Stimulated activated CD4-positive, alpha-beta T cell treated with anti-CD3 and anti-CD28 coated beads, Interleukin-15, amount 100 ng/mL, for 48 hours (primary cell): ENCODE measurements at regions not wholly inside any gene's neighbourhood (a gene's known extent, or its start where the extent isn't known, plus 50 kb on each side); places are given as distances from the start of the nearest gene placed in this dataset.
"Not testable (repeated sequence)": the region's sequence is repeated elsewhere in the genome, so short reads cannot be mapped to it uniquely, and the experiment has no call there.

Experiments used
- DNase-seq, 2 donors: peaks; one replicate each; pipeline ENCODE4 v3.0.0-alpha.2; 2020; ENCODE audit warnings: low read depth in 2 of 2

GRCh38 chr10:84632866-84633265, 304.5 kb downstream of the CCSER2 start:
- DNase-seq, result no peak

GRCh38 chr10:84634636-84635035, 306.2 kb downstream of the CCSER2 start:
- DNase-seq, result no peak

GRCh38 chr10:84650628-84651027, 322.2 kb downstream of the CCSER2 start:
- DNase-seq, result not testable (repeated sequence)

- DNase-seq, result no peak
These were observed 326.3 kb downstream of the CCSER2 start for GRCh38 chr10:84654671-84655070.

- no peak for DNase-seq
These were observed 330.6 kb downstream of the CCSER2 start for GRCh38 chr10:84659027-84659426.

- no peak for DNase-seq
These were observed 331.4 kb downstream of the CCSER2 start for GRCh38 chr10:84659497-84660439.

- DNase-seq, result no peak
These were observed 332.2 kb downstream of the CCSER2 start for GRCh38 chr10:84660450-84661159.

GRCh38 chr10:84665211-84665610, 336.8 kb downstream of the CCSER2 start:
- DNase-seq, result no peak

- peak in 1 of 2 donors; percentile 8 for DNase-seq
These were observed 337.6 kb downstream of the CCSER2 start for GRCh38 chr10:84665883-84666463.

- DNase-seq, result no peak
These were observed 339.9 kb downstream of the CCSER2 start for GRCh38 chr10:84668186-84668763.

- no peak for DNase-seq
These were observed 346.7 kb downstream of the CCSER2 start for GRCh38 chr10:84675060-84675459.

GRCh38 chr10:84676536-84676935, 348.1 kb downstream of the CCSER2 start:
- DNase-seq, result no peak

GRCh38 chr10:84681781-84682180, 353.4 kb downstream of the CCSER2 start:
- no peak for DNase-seq

GRCh38 chr10:84683550-84683949, 355.2 kb downstream of the CCSER2 start:
- no peak for DNase-seq

- no peak for DNase-seq
These were observed 355.8 kb downstream of the CCSER2 start for GRCh38 chr10:84683980-84684740.

- DNase-seq, result no peak
These were observed 356.8 kb downstream of the CCSER2 start for GRCh38 chr10:84685047-84685660.

- no peak for DNase-seq
These were observed 364.6 kb downstream of the CCSER2 start for GRCh38 chr10:84693006-84693405.

GRCh38 chr10:84695902-84696301, 367.5 kb downstream of the CCSER2 start:
- DNase-seq, result no peak

- DNase-seq, result no peak
These were observed 368.2 kb downstream of the CCSER2 start for GRCh38 chr10:84696610-84697009.

- DNase-seq, result no peak
These were observed 370.6 kb downstream of the CCSER2 start for GRCh38 chr10:84698989-84699388.
